ENCODE measurements at regions not wholly inside any gene's neighbourhood (a gene's known extent, or its start where the extent isn't known, plus 50 kb on each side); places are given as distances from the start of the nearest gene placed in this dataset.
"Not testable (repeated sequence)": the region's sequence is repeated elsewhere in the genome, so short reads cannot be mapped to it uniquely, and the experiment has no call there.

GRCh38 chr12:14207905-14208551 lies 157.5 kb upstream of the ATF7IP start:
- no peaks in the 10 kb centered on the region; the same call in 1 of the 2 replicates for H3K4me1 ChIP-seq (ENCODE audit: control insufficient read depth, insufficient read depth, low read length)
- no peaks in the 10 kb centered on the region for H3K27me3 ChIP-seq (ENCODE audit: control insufficient read depth, insufficient read depth, low read length)
- H3K27ac ChIP-seq (ENCODE audit: low read length): no peak overlapping the region
- WGBS (ENCODE audit: insufficient coverage, insufficient read length): no CpG with 5 or more reads among the region's 4 CpGs
- no peaks in the 10 kb centered on the region for H3K36me3 ChIP-seq (ENCODE audit: control insufficient read depth, insufficient read depth, low read length)
- H3K4me3 ChIP-seq (ENCODE audit: low read length): no peak overlapping the region
- H3K9me3 ChIP-seq (ENCODE audit: control insufficient read depth, insufficient read depth, low read length): no peaks in the 10 kb centered on the region
- DNase-seq (ENCODE audit: low read depth, low spot score): no peak

- Histone ChIP-seq H3K27ac (ENCODE audit: low read length) (no peak overlapping the region), H3K27me3 (ENCODE audit: control insufficient read depth, insufficient read depth, low read length) (no peaks in the 10 kb centered on the region; the same call in 1 of the 2 replicates), H3K9me3 (ENCODE audit: control insufficient read depth, insufficient read depth, low read length) (no peaks in the 10 kb centered on the region), H3K4me1 (ENCODE audit: control insufficient read depth, insufficient read depth, low read length) (no peaks in the 10 kb centered on the region; the same call in 1 of the 2 replicates), H3K4me3 (ENCODE audit: low read length) (no peak overlapping the region), H3K36me3 (ENCODE audit: control insufficient read depth, insufficient read depth, low read length) (no peaks in the 10 kb centered on the region)
- no peak for DNase-seq (ENCODE audit: low read depth, low spot score)
- WGBS (ENCODE audit: insufficient coverage, insufficient read length): no CpG with 5 or more reads among the region's 3 CpGs
These were observed 153.5 kb upstream of the ATF7IP start for GRCh38 chr12:14211947-14212387.

- no CpG with 5 or more reads among the region's 1 CpG for WGBS (ENCODE audit: insufficient coverage, insufficient read length)
- H3K36me3 ChIP-seq (ENCODE audit: control insufficient read depth, insufficient read depth, low read length): no peaks in the 10 kb centered on the region
- H3K4me1 ChIP-seq (ENCODE audit: control insufficient read depth, insufficient read depth, low read length): no peaks in the 10 kb centered on the region
- H3K4me3 ChIP-seq (ENCODE audit: low read length): no peak overlapping the region
- no peaks in the 10 kb centered on the region; the same call in 1 of the 2 replicates for H3K27me3 ChIP-seq (ENCODE audit: control insufficient read depth, insufficient read depth, low read length)
- no peaks in the 10 kb centered on the region for H3K9me3 ChIP-seq (ENCODE audit: control insufficient read depth, insufficient read depth, low read length)
- H3K27ac ChIP-seq (ENCODE audit: low read length): no peak overlapping the region
- DNase-seq (ENCODE audit: low read depth, low spot score): no peak
These were observed 151.9 kb upstream of the ATF7IP start for GRCh38 chr12:14213542-14213941.

GRCh38 chr12:14214495-14214894 lies 151.0 kb upstream of the ATF7IP start:
- H3K9me3 ChIP-seq (ENCODE audit: control insufficient read depth, insufficient read depth, low read length): no peaks in the 10 kb centered on the region
- H3K27ac ChIP-seq (ENCODE audit: low read length): no peak overlapping the region
- no CpG with 5 or more reads among the region's 1 CpG for WGBS (ENCODE audit: insufficient coverage, insufficient read length)
- H3K4me1 ChIP-seq (ENCODE audit: control insufficient read depth, insufficient read depth, low read length): no peaks in the 10 kb centered on the region
- no peak overlapping the region for H3K4me3 ChIP-seq (ENCODE audit: low read length)
- no peak for DNase-seq (ENCODE audit: low read depth, low spot score)
- no peaks in the 10 kb centered on the region for H3K36me3 ChIP-seq (ENCODE audit: control insufficient read depth, insufficient read depth, low read length)
- no peaks in the 10 kb centered on the region; the same call in 1 of the 2 replicates for H3K27me3 ChIP-seq (ENCODE audit: control insufficient read depth, insufficient read depth, low read length)

GRCh38 chr12:14215949-14216348 lies 149.5 kb upstream of the ATF7IP start:
- H3K9me3 ChIP-seq (ENCODE audit: control insufficient read depth, insufficient read depth, low read length); H3K36me3 ChIP-seq (ENCODE audit: control insufficient read depth, insufficient read depth, low read length); H3K4me3 ChIP-seq (ENCODE audit: low read length); H3K27ac ChIP-seq (ENCODE audit: low read length); H3K4me1 ChIP-seq (ENCODE audit: control insufficient read depth, insufficient read depth, low read length); DNase-seq (ENCODE audit: low read depth, low spot score); H3K27me3 ChIP-seq (ENCODE audit: control insufficient read depth, insufficient read depth, low read length): not testable (repeated sequence)
- WGBS (ENCODE audit: insufficient coverage, insufficient read length): no CpG with 5 or more reads among the region's 7 CpGs

GRCh38 chr12:14216405-14217294 lies 148.8 kb upstream of the ATF7IP start:
- no peaks in the 10 kb centered on the region; the same call in 1 of the 2 replicates for H3K27me3 ChIP-seq (ENCODE audit: control insufficient read depth, insufficient read depth, low read length)
- H3K36me3 ChIP-seq (ENCODE audit: control insufficient read depth, insufficient read depth, low read length): no peaks in the 10 kb centered on the region
- H3K27ac ChIP-seq (ENCODE audit: low read length): no peak overlapping the region
- H3K4me3 ChIP-seq (ENCODE audit: low read length): no peak overlapping the region
- no CpG with 5 or more reads among the region's 12 CpGs for WGBS (ENCODE audit: insufficient coverage, insufficient read length)
- no peaks in the 10 kb centered on the region for H3K4me1 ChIP-seq (ENCODE audit: control insufficient read depth, insufficient read depth, low read length)
- H3K9me3 ChIP-seq (ENCODE audit: control insufficient read depth, insufficient read depth, low read length): no peaks in the 10 kb centered on the region
- DNase-seq (ENCODE audit: low read depth, low spot score): no peak

GRCh38 chr12:14219156-14219555 lies 146.3 kb upstream of the ATF7IP start:
- Histone ChIP-seq H3K4me3 (ENCODE audit: low read length) (no peak overlapping the region), H3K9me3 (ENCODE audit: control insufficient read depth, insufficient read depth, low read length) (no peaks in the 10 kb centered on the region), H3K4me1 (ENCODE audit: control insufficient read depth, insufficient read depth, low read length) (no peaks in the 10 kb centered on the region), H3K36me3 (ENCODE audit: control insufficient read depth, insufficient read depth, low read length) (no peaks in the 10 kb centered on the region), H3K27me3 (ENCODE audit: control insufficient read depth, insufficient read depth, low read length) (no peaks in the 10 kb centered on the region; the same call in 1 of the 2 replicates), H3K27ac (ENCODE audit: low read length) (no peak overlapping the region)
- no CpG with 5 or more reads among the region's 5 CpGs for WGBS (ENCODE audit: insufficient coverage, insufficient read length)
- no peak for DNase-seq (ENCODE audit: low read depth, low spot score)

- WGBS (ENCODE audit: insufficient coverage, insufficient read length): no CpG with 5 or more reads among the region's 2 CpGs
- DNase-seq (ENCODE audit: low read depth, low spot score): not testable (repeated sequence)
These were observed 145.8 kb upstream of the ATF7IP start for GRCh38 chr12:14219670-14220069.

GRCh38 chr12:14225064-14225463 lies 140.4 kb upstream of the ATF7IP start:
- whole genome bisulfite sequencing (ENCODE audit: insufficient coverage, insufficient read length): no CpG with 5 or more reads among the region's 4 CpGs
- no peak overlapping the region for H3K4me3 ChIP-seq (ENCODE audit: low read length)
- H3K27ac ChIP-seq (ENCODE audit: low read length): no peak overlapping the region
- no peaks in the 10 kb centered on the region; the same call in 1 of the 2 replicates for H3K9me3 ChIP-seq (ENCODE audit: control insufficient read depth, insufficient read depth, low read length)
- H3K27me3 ChIP-seq (ENCODE audit: control insufficient read depth, insufficient read depth, low read length): no peaks in the 10 kb centered on the region
- no peaks in the 10 kb centered on the region for H3K4me1 ChIP-seq (ENCODE audit: control insufficient read depth, insufficient read depth, low read length)
- H3K36me3 ChIP-seq (ENCODE audit: control insufficient read depth, insufficient read depth, low read length): no peaks in the 10 kb centered on the region
- no peak for DNase-seq (ENCODE audit: low read depth, low spot score)

More at GRCh38 chr12:14219670-14220069, 145.8 kb upstream of the ATF7IP start:
- not testable (repeated sequence) for H3K9me3 ChIP-seq (ENCODE audit: control insufficient read depth, insufficient read depth, low read length); H3K36me3 ChIP-seq (ENCODE audit: control insufficient read depth, insufficient read depth, low read length); H3K4me3 ChIP-seq (ENCODE audit: low read length); H3K27me3 ChIP-seq (ENCODE audit: control insufficient read depth, insufficient read depth, low read length); H3K27ac ChIP-seq (ENCODE audit: low read length); H3K4me1 ChIP-seq (ENCODE audit: control insufficient read depth, insufficient read depth, low read length)

- not testable (repeated sequence) for H3K27me3 ChIP-seq (ENCODE audit: control insufficient read depth, insufficient read depth, low read length); H3K4me1 ChIP-seq (ENCODE audit: control insufficient read depth, insufficient read depth, low read length); DNase-seq (ENCODE audit: low read depth, low spot score); H3K27ac ChIP-seq (ENCODE audit: low read length); H3K4me3 ChIP-seq (ENCODE audit: low read length); H3K9me3 ChIP-seq (ENCODE audit: control insufficient read depth, insufficient read depth, low read length); H3K36me3 ChIP-seq (ENCODE audit: control insufficient read depth, insufficient read depth, low read length)
- WGBS (ENCODE audit: insufficient coverage, insufficient read length): no CpG with 5 or more reads among the region's 3 CpGs
These were observed 130.3 kb upstream of the ATF7IP start for GRCh38 chr12:14235176-14235575.

Measured in iPS DF 6.9 (cell line).